PFSK-1 (cell line): ENCODE measurements at regions not wholly inside any gene's neighbourhood (a gene's known extent, or its start where the extent isn't known, plus 50 kb on each side); places are given as distances from the start of the nearest gene placed in this dataset.

Experiments used
- FOXP2 ChIP-seq: optimal IDR thresholded peaks from 2 replicates; pipeline ENCODE3; 2011; ENCODE audit warnings: borderline replicate concordance, control low read depth, inconsistent platforms; ENCODE audit not compliant: insufficient read depth; ENCODE audit errors: extremely low read length, extremely low read depth
- TAF1 ChIP-seq: IDR thresholded peaks from 2 replicates; pipeline ENCODE4 v1.6.1; 2012; ENCODE audit warnings: low read length, control low read depth, borderline replicate concordance; ENCODE audit not compliant: insufficient read depth
- TF ChIP-seq, protein P1 (sequence below), 2 experiments: IDR thresholded peaks; 2 replicates each; pipeline versions ENCODE4 v1.6.1 to v1.8.0; 2011 to 2012; ENCODE audit warnings: low read depth in 2 of 2, low read length in 2 of 2, control low read depth in 1 of 2, inconsistent platforms in 1 of 2, mild to moderate bottlenecking in 1 of 2, moderate library complexity in 1 of 2; ENCODE audit not compliant: insufficient read depth in 1 of 2

DNA sequence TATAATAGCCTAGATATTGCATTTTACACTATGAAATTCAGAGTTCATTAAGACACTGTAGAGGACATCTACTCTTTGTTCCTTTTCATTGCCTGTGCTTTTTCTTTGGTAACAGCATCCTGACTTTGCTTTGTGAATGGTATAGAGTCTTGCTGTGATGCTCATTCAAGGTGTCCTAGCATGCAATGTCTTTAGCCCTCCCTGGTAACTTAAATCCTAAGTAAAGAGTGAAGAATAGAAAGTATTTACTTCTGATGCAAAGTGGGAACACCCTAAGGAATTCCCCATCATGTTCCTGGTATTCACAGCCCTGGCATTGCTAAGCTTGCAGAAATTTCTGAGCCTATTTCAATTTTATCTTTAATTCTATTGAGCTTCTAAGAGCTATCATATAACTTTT, 400.1 kb downstream of the FAT4 start:
- TF ChIP-seq, protein P1, sequence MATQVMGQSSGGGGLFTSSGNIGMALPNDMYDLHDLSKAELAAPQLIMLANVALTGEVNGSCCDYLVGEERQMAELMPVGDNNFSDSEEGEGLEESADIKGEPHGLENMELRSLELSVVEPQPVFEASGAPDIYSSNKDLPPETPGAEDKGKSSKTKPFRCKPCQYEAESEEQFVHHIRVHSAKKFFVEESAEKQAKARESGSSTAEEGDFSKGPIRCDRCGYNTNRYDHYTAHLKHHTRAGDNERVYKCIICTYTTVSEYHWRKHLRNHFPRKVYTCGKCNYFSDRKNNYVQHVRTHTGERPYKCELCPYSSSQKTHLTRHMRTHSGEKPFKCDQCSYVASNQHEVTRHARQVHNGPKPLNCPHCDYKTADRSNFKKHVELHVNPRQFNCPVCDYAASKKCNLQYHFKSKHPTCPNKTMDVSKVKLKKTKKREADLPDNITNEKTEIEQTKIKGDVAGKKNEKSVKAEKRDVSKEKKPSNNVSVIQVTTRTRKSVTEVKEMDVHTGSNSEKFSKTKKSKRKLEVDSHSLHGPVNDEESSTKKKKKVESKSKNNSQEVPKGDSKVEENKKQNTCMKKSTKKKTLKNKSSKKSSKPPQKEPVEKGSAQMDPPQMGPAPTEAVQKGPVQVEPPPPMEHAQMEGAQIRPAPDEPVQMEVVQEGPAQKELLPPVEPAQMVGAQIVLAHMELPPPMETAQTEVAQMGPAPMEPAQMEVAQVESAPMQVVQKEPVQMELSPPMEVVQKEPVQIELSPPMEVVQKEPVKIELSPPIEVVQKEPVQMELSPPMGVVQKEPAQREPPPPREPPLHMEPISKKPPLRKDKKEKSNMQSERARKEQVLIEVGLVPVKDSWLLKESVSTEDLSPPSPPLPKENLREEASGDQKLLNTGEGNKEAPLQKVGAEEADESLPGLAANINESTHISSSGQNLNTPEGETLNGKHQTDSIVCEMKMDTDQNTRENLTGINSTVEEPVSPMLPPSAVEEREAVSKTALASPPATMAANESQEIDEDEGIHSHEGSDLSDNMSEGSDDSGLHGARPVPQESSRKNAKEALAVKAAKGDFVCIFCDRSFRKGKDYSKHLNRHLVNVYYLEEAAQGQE (IDR thresholded peaks at IDR 0.05; ENCODE audit: insufficient read depth in 1 of 2, low read depth in 2 of 2, low read length in 2 of 2), result no peak
- TF ChIP-seq TAF1, result no peak
- no peak for TF ChIP-seq FOXP2
